Stimulated activated CD4-positive, alpha-beta T cell treated with anti-CD3 and anti-CD28 coated beads, Interleukin-12 subunit alpha, Interleukin-12 subunit beta, amount 100 ng/mL, for 48 hours (primary cell): ENCODE measurements at regions not wholly inside any gene's neighbourhood (a gene's known extent, or its start where the extent isn't known, plus 50 kb on each side); places are given as distances from the start of the nearest gene placed in this dataset.

Experiments used
- DNase-seq, 3 donors: peaks; one replicate each; pipeline ENCODE4 v3.0.0-alpha.2; 2020; ENCODE audit warnings: low read depth in 2 of 3, low spot score in 1 of 3

GRCh38 chr6:44702292-44702691 lies 314.8 kb downstream of the CDC5L start:
- no peak for DNase-seq

- DNase-seq = peak; percentile 9 to 29 (median 15)
These were observed 317.0 kb downstream of the CDC5L start for GRCh38 chr6:44704240-44705150.

- no peak for DNase-seq
These were observed 318.1 kb downstream of the CDC5L start for GRCh38 chr6:44705596-44705995.

- DNase-seq = no peak
These were observed 318.5 kb downstream of the CDC5L start for GRCh38 chr6:44706011-44706410.

- DNase-seq = no peak
These were observed 320.7 kb downstream of the CDC5L start for GRCh38 chr6:44708208-44708607.

GRCh38 chr6:44712353-44713111 lies 325.0 kb downstream of the CDC5L start:
- no peak for DNase-seq

GRCh38 chr6:44715188-44715587 lies 327.7 kb downstream of the CDC5L start:
- no peak for DNase-seq

- DNase-seq = no peak
These were observed 328.4 kb downstream of the CDC5L start for GRCh38 chr6:44715925-44716324.

GRCh38 chr6:44717431-44717830 lies 329.9 kb downstream of the CDC5L start:
- no peak for DNase-seq

GRCh38 chr6:44721954-44722578 lies 334.6 kb downstream of the CDC5L start:
- no peak for DNase-seq

GRCh38 chr6:44722736-44723135 lies 335.2 kb downstream of the CDC5L start:
- no peak for DNase-seq

- DNase-seq = no peak
These were observed 336.1 kb downstream of the CDC5L start for GRCh38 chr6:44723439-44724197.

GRCh38 chr6:44725070-44725469 lies 337.6 kb downstream of the CDC5L start:
- DNase-seq = no peak

- DNase-seq = no peak
These were observed 340.4 kb downstream of the CDC5L start for GRCh38 chr6:44727651-44728630.

- DNase-seq = no peak
These were observed 343.4 kb downstream of the CDC5L start for GRCh38 chr6:44730771-44731391.

- DNase-seq = no peak
These were observed 344.1 kb downstream of the CDC5L start for GRCh38 chr6:44731485-44732095.

- no peak for DNase-seq
These were observed 344.7 kb downstream of the CDC5L start for GRCh38 chr6:44732243-44732642.

GRCh38 chr6:44733126-44733525 lies 345.6 kb downstream of the CDC5L start:
- DNase-seq = no peak

- no peak for DNase-seq
These were observed 346.4 kb downstream of the CDC5L start for GRCh38 chr6:44733868-44734267.
